Psoas muscle (tissue), 7 donors: ENCODE measurements at regions not wholly inside any gene's neighbourhood (a gene's known extent, or its start where the extent isn't known, plus 50 kb on each side); places are given as distances from the start of the nearest gene placed in this dataset.
A peak's percentile ranks its signal among the peaks of the same experiment; 100 is the strongest.
"Not testable (repeated sequence)": the region's sequence is repeated elsewhere in the genome, so short reads cannot be mapped to it uniquely, and the experiment has no call there.

Experiments used
- ATAC-seq, 4 donors: fragments of 200-7000 bp; cut with Tn5 transposase; one replicate each; pipeline ENCODE4 v1.9.1; 2020; ENCODE audit warnings: moderate library complexity in 3 of 4, mild to moderate bottlenecking in 2 of 4
- DNase-seq, 2 donors: peaks; one replicate each; pipeline ENCODE4 v3.0.0-alpha.2; 2020
- H3K27ac ChIP-seq: fragments of 200-600 bp; one replicate; pipeline ENCODE4 v1.8.0; 2022
- H3K27me3 ChIP-seq, 3 donors: fragments of 200-600 bp in 1 of 3; one replicate each; pipeline versions ENCODE4 v1.6.1 to v1.8.0; 2013 to 2022; ENCODE audit warnings: low read length in 2 of 3, mild to moderate bottlenecking in 2 of 3, moderate library complexity in 1 of 3; ENCODE audit not compliant: insufficient read depth in 3 of 3
- H3K36me3 ChIP-seq, 2 donors: fragments of 200-600 bp in 1 of 2; one replicate each; pipeline versions ENCODE4 v1.6.1 to v1.8.0; 2013 to 2022; ENCODE audit warnings: low read depth in 1 of 2, mild to moderate bottlenecking in 1 of 2, moderate library complexity in 1 of 2; ENCODE audit not compliant: insufficient read depth in 1 of 2
- H3K4me1 ChIP-seq: fragments of 200-600 bp; one replicate; pipeline ENCODE4 v1.8.0; 2022
- H3K4me3 ChIP-seq: fragments of 200-600 bp; one replicate; pipeline ENCODE4 v1.8.0; 2022; ENCODE audit warnings: mild to moderate bottlenecking
- H3K9me3 ChIP-seq: fragments of 200-600 bp; one replicate; pipeline ENCODE4 v1.8.0; 2022
- WGBS, 3 donors: extraction: QIAGEN DNeasy Blood & Tissue Kit; methylation state at CpG; one replicate each; pipeline versions ENCODE4 v1.1.6 to v1.1.7; 2013; 5-methylcytosine and 5-hydroxymethylcytosine counted together
- intact Hi-C, 2 donors: fragments of 100-400 bp; cut with DNase I; formaldehyde crosslinking; loops; one replicate each; pipeline versions ENCODE4 v1.11.0 to v1.14.2; 2022
- donor health status: healthy with polysubstance abuse.
- donor health status: DM: no; HTN: no; CAD: no; lungs with moderate emphysema.
- donor health status: Bipolar disorder and iron deficiency.
- donor health status: healthy.
- donor health status: DM: yes; HTN: yes; CAD: no.
- donor health status: DM: no; HTN: no; CAD: no.
- donor health status: DM: yes; HTN: yes; CAD: no.

- H3K27ac ChIP-seq, H3K4me3 ChIP-seq, DNase-seq, H3K36me3 ChIP-seq, H3K27me3 ChIP-seq, intact Hi-C loops, ATAC-seq, H3K9me3 ChIP-seq, H3K4me1 ChIP-seq: not testable (repeated sequence)
- WGBS, 3 donors: no CpG with 5 or more reads among the region's 4 CpGs
These were observed 124.3 kb downstream of the TP53TG3F start for GRCh38 chr16:33583702-33584101.

GRCh38 chr16:33588589-33588988, 129.2 kb downstream of the TP53TG3F start:
- H3K27ac ChIP-seq, H3K27me3 ChIP-seq, intact Hi-C loops, H3K4me3 ChIP-seq, H3K36me3 ChIP-seq, DNase-seq, H3K9me3 ChIP-seq, H3K4me1 ChIP-seq: not testable (repeated sequence)
- peak; percentile 67 to 93 (median 74) for ATAC-seq
- WGBS, 3 donors: no CpG with 5 or more reads among the region's 8 CpGs

- not testable (repeated sequence) for H3K4me3 ChIP-seq
These were observed 133.9 kb downstream of the TP53TG3F start for GRCh38 chr16:33593344-33593743.

GRCh38 chr16:33595074-33595473, 135.7 kb downstream of the TP53TG3F start:
- ATAC-seq, H3K36me3 ChIP-seq, intact Hi-C loops, H3K27ac ChIP-seq, H3K4me1 ChIP-seq, H3K9me3 ChIP-seq, H3K27me3 ChIP-seq, H3K4me3 ChIP-seq, DNase-seq: not testable (repeated sequence)
- no CpG with 5 or more reads among the region's 7 CpGs for WGBS, 3 donors

More at GRCh38 chr16:33593344-33593743, 133.9 kb downstream of the TP53TG3F start:
- H3K4me1 ChIP-seq, H3K9me3 ChIP-seq, H3K27ac ChIP-seq, intact Hi-C loops, H3K27me3 ChIP-seq, ATAC-seq, DNase-seq, H3K36me3 ChIP-seq: not testable (repeated sequence)
- WGBS, 3 donors: 89 to 100% (median 96%) methylated on average over 3 to 4 of the region's 6 CpGs

- DNase-seq, H3K4me3 ChIP-seq, H3K27ac ChIP-seq, intact Hi-C loops, ATAC-seq, H3K36me3 ChIP-seq, H3K9me3 ChIP-seq, H3K4me1 ChIP-seq, H3K27me3 ChIP-seq: not testable (repeated sequence)
- WGBS, 3 donors: no CpG with 5 or more reads among the region's 4 CpGs
These were observed 141.6 kb downstream of the TP53TG3F start for GRCh38 chr16:33601029-33601428.

GRCh38 chr16:33623535-33624077, 164.2 kb downstream of the TP53TG3F start:
- H3K36me3 ChIP-seq, DNase-seq, ATAC-seq, H3K4me3 ChIP-seq, H3K27ac ChIP-seq, H3K9me3 ChIP-seq, H3K27me3 ChIP-seq, H3K4me1 ChIP-seq, intact Hi-C loops: not testable (repeated sequence)
- whole genome bisulfite sequencing, 3 donors: 20 to 50% (median 30%) methylated on average over 4 of the region's 4 CpGs

GRCh38 chr16:33628895-33629294, 169.5 kb downstream of the TP53TG3F start:
- ATAC-seq, H3K4me1 ChIP-seq, H3K4me3 ChIP-seq, intact Hi-C loops, H3K27me3 ChIP-seq, H3K9me3 ChIP-seq, DNase-seq, H3K36me3 ChIP-seq, H3K27ac ChIP-seq: not testable (repeated sequence)
- 64 to 70% (median 68%) methylated on average over 5 to 6 of the region's 6 CpGs for WGBS, 3 donors

GRCh38 chr16:33631713-33632112, 172.3 kb downstream of the TP53TG3F start:
- ATAC-seq, H3K4me3 ChIP-seq, H3K36me3 ChIP-seq, H3K4me1 ChIP-seq, DNase-seq, H3K9me3 ChIP-seq, H3K27me3 ChIP-seq, intact Hi-C loops, H3K27ac ChIP-seq: not testable (repeated sequence)
- WGBS, 3 donors: 71 to 92% (median 76%) methylated on average over 3 to 4 of the region's 4 CpGs

GRCh38 chr16:33634057-33634456, 174.6 kb downstream of the TP53TG3F start:
- H3K4me3 ChIP-seq, H3K9me3 ChIP-seq, H3K4me1 ChIP-seq, H3K36me3 ChIP-seq, DNase-seq, H3K27ac ChIP-seq, intact Hi-C loops, H3K27me3 ChIP-seq, ATAC-seq: not testable (repeated sequence)
- WGBS, 3 donors: 77 to 85% (median 84%) methylated on average over 2 to 3 of the region's 3 CpGs

GRCh38 chr16:33636760-33637159, 177.3 kb downstream of the TP53TG3F start:
- ATAC-seq, H3K4me3 ChIP-seq, H3K9me3 ChIP-seq, H3K4me1 ChIP-seq, H3K27ac ChIP-seq, H3K36me3 ChIP-seq, H3K27me3 ChIP-seq, intact Hi-C loops, DNase-seq: not testable (repeated sequence)

GRCh38 chr16:33643270-33643669, 183.9 kb downstream of the TP53TG3F start:
- ATAC-seq, H3K4me1 ChIP-seq, H3K27ac ChIP-seq, H3K36me3 ChIP-seq, H3K4me3 ChIP-seq, H3K9me3 ChIP-seq, intact Hi-C loops, H3K27me3 ChIP-seq, DNase-seq: not testable (repeated sequence)
- 68 to 91% (median 79%) methylated on average over 2 of the region's 2 CpGs for WGBS, 3 donors
